ENCODE measurements at regions not wholly inside any gene's neighbourhood (a gene's known extent, or its start where the extent isn't known, plus 50 kb on each side); places are given as distances from the start of the nearest gene placed in this dataset.

DNA sequence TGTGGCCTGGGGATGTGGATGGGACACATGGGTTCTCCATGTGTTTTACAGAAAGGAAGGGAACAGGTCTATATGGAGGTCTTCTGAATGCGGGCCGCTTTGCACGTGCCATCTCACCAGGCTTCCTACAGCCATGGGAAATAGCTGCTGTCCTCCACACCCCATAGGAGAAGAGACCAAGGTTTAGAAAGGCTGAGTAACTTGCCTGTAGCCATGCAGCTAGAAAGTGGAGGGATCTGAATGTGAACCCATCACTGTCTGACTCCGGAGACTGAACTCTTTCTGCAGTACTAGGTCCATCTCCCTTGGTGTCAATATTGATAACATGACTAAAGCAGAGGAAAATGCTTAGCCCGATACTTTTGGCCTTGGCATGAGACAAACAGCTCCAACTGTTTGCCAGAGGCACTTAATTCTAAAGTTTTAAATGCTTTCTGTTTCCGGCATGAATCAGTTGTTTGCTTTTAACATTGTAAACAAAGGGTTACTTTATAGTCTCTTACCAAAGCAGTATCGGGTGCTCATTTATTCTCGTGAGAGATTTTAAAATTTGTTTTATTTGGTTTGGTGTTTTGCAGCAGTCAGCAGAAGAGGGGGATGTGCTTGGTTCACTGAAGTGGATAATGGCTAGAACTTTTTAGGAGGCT, 64.8 kb upstream of the LOXL4 start:
- no peak for DNase-seq
- no peaks in the 10 kb centered on the region for H3K9me3 ChIP-seq (ENCODE audit: low read depth)
- no peak overlapping the region for H3K9ac ChIP-seq
- in situ Hi-C loops (cut with MboI), result no loop called here
- peaks cover 9% of the 10 kb centered on the region; the same call in 1 of the 2 replicates for H3F3A ChIP-seq (ENCODE audit: insufficient read depth)
- 51 to 56% methylated on average over 8 of the region's 8 CpGs for WGBS, 2 experiments (ENCODE audit: low coverage in 1 of 2, low lambda C conversion rate in 2 of 2, missing lambda C conversion rate in 2 of 2)
- peak overlapping the region; percentile 11 for H2AFZ ChIP-seq
- H3K27me3 ChIP-seq (replicated peaks; ENCODE audit: insufficient read depth), result no peaks in the 10 kb centered on the region
- H3K9me2 ChIP-seq (ENCODE audit: insufficient read depth), result no peaks in the 10 kb centered on the region
- no peaks in the 10 kb centered on the region for H3K79me2 ChIP-seq (ENCODE audit: insufficient read depth)
- H3K4me1 ChIP-seq (ENCODE audit: insufficient read depth), result peaks cover 11% of the 10 kb centered on the region
- no peak overlapping the region for H3K27ac ChIP-seq
- H3K36me3 ChIP-seq (ENCODE audit: low read depth), result no peaks in the 10 kb centered on the region
- H3K4me2 ChIP-seq (ENCODE audit: unreplicated experiment), result no peak overlapping the region
- H4K20me1 ChIP-seq (ENCODE audit: insufficient read depth), result no peaks in the 10 kb centered on the region
- H3K4me3 ChIP-seq, result no peak overlapping the region
- TF ChIP-seq EZH2 (IDR thresholded peaks at IDR 0.05; ENCODE audit: insufficient read depth, poor library complexity, severe bottlenecking) (no peak), EZH2phosphoT487 (IDR thresholded peaks at IDR 0.05; ENCODE audit: insufficient read depth, low read depth) (no peak)

DNA sequence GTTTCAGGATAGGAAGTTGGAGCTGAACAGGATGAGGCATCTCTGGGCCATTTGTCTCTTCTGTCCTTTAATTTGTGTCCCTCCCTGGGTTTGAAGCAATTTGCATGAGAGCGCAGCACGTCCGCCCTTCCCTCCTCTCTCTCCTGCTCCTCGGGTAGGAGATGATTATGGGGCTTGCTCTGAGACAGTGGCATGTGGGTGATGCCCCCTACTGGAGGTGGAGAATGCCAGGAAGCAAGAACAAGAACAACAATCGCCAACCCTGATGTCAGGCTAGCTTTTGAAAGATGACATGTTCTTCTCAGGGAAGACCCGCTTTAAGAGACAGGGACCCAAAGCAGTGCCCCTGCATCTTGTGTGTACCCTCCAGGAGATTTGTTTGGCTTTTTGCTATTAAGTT, 63.9 kb upstream of the LOXL4 start:
- DNase-seq, result peak; percentile 26
- in situ Hi-C loops (cut with MboI), result no loop called here
- no peaks in the 10 kb centered on the region for H4K20me1 ChIP-seq (ENCODE audit: insufficient read depth)
- H3K36me3 ChIP-seq (ENCODE audit: low read depth), result no peaks in the 10 kb centered on the region
- TF ChIP-seq EZH2phosphoT487 (IDR thresholded peaks at IDR 0.05; ENCODE audit: insufficient read depth, low read depth) (no peak), EZH2 (IDR thresholded peaks at IDR 0.05; ENCODE audit: insufficient read depth, poor library complexity, severe bottlenecking) (no peak)
- H3K4me1 ChIP-seq (ENCODE audit: insufficient read depth), result peaks cover 7% of the 10 kb centered on the region
- H2AFZ ChIP-seq, result no peak overlapping the region
- WGBS, 2 experiments (ENCODE audit: low coverage in 1 of 2, low lambda C conversion rate in 2 of 2, missing lambda C conversion rate in 2 of 2), result 82 to 83% methylated on average over 6 of the region's 6 CpGs
- no peak overlapping the region for H3K4me2 ChIP-seq (ENCODE audit: unreplicated experiment)
- H3K9me3 ChIP-seq (ENCODE audit: low read depth), result no peaks in the 10 kb centered on the region
- H3K79me2 ChIP-seq (ENCODE audit: insufficient read depth), result no peaks in the 10 kb centered on the region
- H3K9me2 ChIP-seq (ENCODE audit: insufficient read depth), result no peaks in the 10 kb centered on the region
- no peaks in the 10 kb centered on the region for H3K27me3 ChIP-seq (replicated peaks; ENCODE audit: insufficient read depth)
- peaks cover 4% of the 10 kb centered on the region; the same call in 1 of the 2 replicates for H3F3A ChIP-seq (ENCODE audit: insufficient read depth)
- H3K27ac ChIP-seq, result no peak overlapping the region
- no peak overlapping the region for H3K4me3 ChIP-seq
- no peak overlapping the region for H3K9ac ChIP-seq

DNA sequence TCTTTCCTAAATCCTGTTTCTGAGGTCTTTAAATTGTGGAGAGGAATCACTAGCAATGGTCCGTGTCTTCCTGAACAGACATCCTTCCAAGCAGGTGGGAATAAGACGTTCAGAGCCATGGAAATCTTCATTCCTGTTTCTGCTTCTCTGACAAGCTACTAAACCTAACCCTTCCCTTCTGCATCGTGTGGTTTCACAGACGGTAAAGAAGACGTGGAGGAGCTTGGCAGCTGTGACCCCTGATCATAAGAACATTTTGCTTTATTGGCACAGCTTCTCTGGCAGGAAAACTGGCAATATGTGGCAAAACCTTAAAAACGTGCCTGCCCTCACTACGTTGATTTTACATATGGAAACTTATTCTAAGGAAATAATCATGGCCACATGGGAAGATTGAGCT, 63.0 kb upstream of the LOXL4 start:
- 81 to 82% methylated on average over 7 of the region's 7 CpGs for WGBS, 2 experiments (ENCODE audit: low coverage in 1 of 2, low lambda C conversion rate in 2 of 2, missing lambda C conversion rate in 2 of 2)
- no peak overlapping the region for H3K9ac ChIP-seq
- no peaks in the 10 kb centered on the region for H4K20me1 ChIP-seq (ENCODE audit: insufficient read depth)
- no peaks in the 10 kb centered on the region for H3K9me2 ChIP-seq (ENCODE audit: insufficient read depth)
- no peaks in the 10 kb centered on the region for H3K9me3 ChIP-seq (ENCODE audit: low read depth)
- H3K27me3 ChIP-seq (replicated peaks; ENCODE audit: insufficient read depth), result no peaks in the 10 kb centered on the region
- no peak for TF ChIP-seq EZH2phosphoT487 (IDR thresholded peaks at IDR 0.05; ENCODE audit: insufficient read depth, low read depth)
- no peak for TF ChIP-seq EZH2 (IDR thresholded peaks at IDR 0.05; ENCODE audit: insufficient read depth, poor library complexity, severe bottlenecking)
- DNase-seq, result no peak
- peaks cover 4% of the 10 kb centered on the region; the same call in 1 of the 2 replicates for H3F3A ChIP-seq (ENCODE audit: insufficient read depth)
- H2AFZ ChIP-seq, result no peak overlapping the region
- peaks cover 7% of the 10 kb centered on the region for H3K4me1 ChIP-seq (ENCODE audit: insufficient read depth)
- in situ Hi-C loops (cut with MboI), result no loop called here
- H3K36me3 ChIP-seq (ENCODE audit: low read depth), result no peaks in the 10 kb centered on the region
- H3K4me3 ChIP-seq, result no peak overlapping the region
- no peak overlapping the region for H3K27ac ChIP-seq
- H3K79me2 ChIP-seq (ENCODE audit: insufficient read depth), result no peaks in the 10 kb centered on the region
- no peak overlapping the region for H3K4me2 ChIP-seq (ENCODE audit: unreplicated experiment)

GRCh38 chr10:98328640-98329039, 60.6 kb upstream of the LOXL4 start:
- no peak overlapping the region for H3K4me3 ChIP-seq
- H3K9me2 ChIP-seq (ENCODE audit: insufficient read depth), result no peaks in the 10 kb centered on the region
- H3K36me3 ChIP-seq (ENCODE audit: low read depth), result no peaks in the 10 kb centered on the region
- in situ Hi-C loops (cut with MboI), result no loop called here
- no peaks in the 10 kb centered on the region for H4K20me1 ChIP-seq (ENCODE audit: insufficient read depth)
- no peaks in the 10 kb centered on the region for H3K79me2 ChIP-seq (ENCODE audit: insufficient read depth)
- H3K4me1 ChIP-seq (ENCODE audit: insufficient read depth), result peaks cover 17% of the 10 kb centered on the region
- no peak overlapping the region for H3K4me2 ChIP-seq (ENCODE audit: unreplicated experiment)
- no peak overlapping the region for H3K27ac ChIP-seq
- WGBS, 2 experiments (ENCODE audit: low coverage in 1 of 2, low lambda C conversion rate in 2 of 2, missing lambda C conversion rate in 2 of 2), result 100% methylated on average over 1 of the region's 1 CpG
- TF ChIP-seq EZH2 (IDR thresholded peaks at IDR 0.05; ENCODE audit: insufficient read depth, poor library complexity, severe bottlenecking), result no peak
- no peak for TF ChIP-seq EZH2phosphoT487 (IDR thresholded peaks at IDR 0.05; ENCODE audit: insufficient read depth, low read depth)
- H2AFZ ChIP-seq, result no peak overlapping the region
- no peaks in the 10 kb centered on the region for H3K9me3 ChIP-seq (ENCODE audit: low read depth)
- no peak for DNase-seq
- no peak overlapping the region for H3K9ac ChIP-seq
- no peaks in the 10 kb centered on the region for H3K27me3 ChIP-seq (replicated peaks; ENCODE audit: insufficient read depth)
- peaks cover 21% of the 10 kb centered on the region for H3F3A ChIP-seq (ENCODE audit: insufficient read depth)

Measured in GM23248 (cell line).